GM12878 (cell line): ENCODE measurements at regions not wholly inside any gene's neighbourhood (a gene's known extent, or its start where the extent isn't known, plus 50 kb on each side); places are given as distances from the start of the nearest gene placed in this dataset.

Source experiments
- ATAC-seq: fragments of 200-7000 bp; cut with Tn5 transposase; 3 replicates; pipeline ENCODE4 v1.9.1; 2020; ENCODE audit warnings: mild to moderate bottlenecking, moderate library complexity
- BruUV-seq: library from RNA; stranded (reverse); fragments of 400-500 nt; replicated peaks from 2 replicates; lab custom pipeline; 2021; lab: Mats Ljungman, UMichigan
- CTCF ChIA-PET: fragments of 300-600 bp; sonication (Branson Sonifier 250); formaldehyde crosslinking; extraction: SDS; loops from one replicate; lab custom pipeline; 2021; ENCODE audit warnings: inconsistent platforms; lab: Yijun Ruan, JAX
- POLR2A ChIA-PET: fragments of 350-600 bp; formaldehyde crosslinking; extraction: SDS; loops from one replicate; lab custom pipeline; 2021; ENCODE audit warnings: inconsistent platforms; lab: Charles Lee
- RAD21 ChIA-PET: fragments of 300-600 bp; sonication (Branson Sonifier 250); formaldehyde crosslinking; loops from one replicate; lab custom pipeline; 2023; ENCODE audit warnings: antibody characterized with exemption; ENCODE audit not compliant: unreplicated experiment; lab: Charles Lee
- SMC1A ChIA-PET: fragments of 300-600 bp; sonication (Branson Sonifier 250); formaldehyde crosslinking; loops from one replicate; lab custom pipeline; 2023; ENCODE audit not compliant: unreplicated experiment, uncharacterized antibody; lab: Charles Lee
- DNase-seq: peaks from one replicate; pipeline ENCODE4 v3.0.0-alpha.2; 2011; ENCODE audit warnings: low read depth, low spot score
- FAIRE-seq: peaks from 3 replicates; lab custom pipeline; 2011; peaks lifted over from hg19 to GRCh38; lab: Jason Lieb, UNC
- H2AFZ ChIP-seq: 2 replicates; pipeline ENCODE4 v1.6.0; 2011; ENCODE audit warnings: low read depth, low read length, control low read depth; ENCODE audit not compliant: control insufficient read depth
- H3K27ac ChIP-seq: 2 replicates; pipeline ENCODE4 v1.5.1; 2011; ENCODE audit warnings: control low read depth; ENCODE audit not compliant: control insufficient read depth, insufficient read depth
- H3K27me3 ChIP-seq, 2 experiments: replicated peaks in 1 of 2; 2 replicates each; pipeline versions ENCODE4 v1.6.0 to v1.6.1; 2011; ENCODE audit warnings: low read length in 1 of 2; ENCODE audit not compliant: control insufficient read depth in 2 of 2, insufficient read depth in 2 of 2
- H3K36me3 ChIP-seq, 2 experiments: 2 replicates each; pipeline ENCODE4 v1.5.1; 2011; ENCODE audit warnings: low read length in 1 of 2; ENCODE audit not compliant: control insufficient read depth in 2 of 2, insufficient read depth in 2 of 2
- H3K4me1 ChIP-seq: 2 replicates; pipeline ENCODE4 v1.6.1; 2011; ENCODE audit warnings: mild to moderate bottlenecking, low read length, moderate library complexity, mixed read lengths; ENCODE audit not compliant: control insufficient read depth, insufficient read depth
- H3K4me2 ChIP-seq: 2 replicates; pipeline ENCODE4 v1.6.0; 2011; ENCODE audit warnings: control low read depth; ENCODE audit not compliant: control insufficient read depth, insufficient read depth
- H3K4me3 ChIP-seq: fragments of 200-600 bp; sonication (generic); 2 replicates; pipeline ENCODE4 v1.5.1; 2016
- H3K79me2 ChIP-seq: 2 replicates; pipeline ENCODE4 v1.6.0; 2011; ENCODE audit warnings: low read length; ENCODE audit not compliant: control insufficient read depth, insufficient read depth
- H3K9ac ChIP-seq: 2 replicates; pipeline ENCODE4 v1.8.0; 2011; ENCODE audit warnings: low read length, control low read depth, mixed read lengths; ENCODE audit not compliant: control insufficient read depth, insufficient read depth
- H3K9me3 ChIP-seq: replicated peaks from 3 replicates; pipeline ENCODE4 v1.5.1; 2011; ENCODE audit warnings: mild to moderate bottlenecking, low read length; ENCODE audit not compliant: control insufficient read depth, insufficient read depth
- H4K20me1 ChIP-seq: 2 replicates; pipeline ENCODE4 v1.6.0; 2011; ENCODE audit not compliant: control insufficient read depth, insufficient read depth
- CHD1 ChIP-seq: IDR thresholded peaks from 2 replicates; pipeline ENCODE4 v1.6.1; 2012; ENCODE audit warnings: low read depth, low read length, improper control_type of control experiment
- EED ChIP-seq: sonication (generic); IDR thresholded peaks from 2 replicates; pipeline ENCODE4 v1.6.1; 2016; ENCODE audit warnings: antibody characterized with exemption, low read depth
- ESRRA ChIP-seq: IDR thresholded peaks from 2 replicates; pipeline ENCODE4 v1.6.1; 2012; ENCODE audit warnings: mild to moderate bottlenecking, low read length, improper control_type of control experiment
- EZH2 ChIP-seq: IDR thresholded peaks from 2 replicates; pipeline ENCODE4 v1.6.1; 2012; ENCODE audit warnings: low read depth, mild to moderate bottlenecking, control low read depth, inconsistent platforms, low read length, borderline replicate concordance; ENCODE audit not compliant: control insufficient read depth
- HCFC1 ChIP-seq: fragments of 150-350 bp; IDR thresholded peaks from 2 replicates; pipeline ENCODE4 v1.6.1; 2014; ENCODE audit warnings: low read length
- HSF1 ChIP-seq: fragments of 150-350 bp; IDR thresholded peaks from 2 replicates; pipeline ENCODE4 v1.6.1; 2014; ENCODE audit warnings: mild to moderate bottlenecking, low read depth, low read length
- IRF5 ChIP-seq: fragments of 450-650 bp; IDR thresholded peaks from 2 replicates; pipeline ENCODE4 v1.6.1; 2017; ENCODE audit warnings: borderline replicate concordance
- KAT2A ChIP-seq: conservative IDR thresholded peaks from 2 replicates; pipeline ENCODE4 v1.6.1; 2011; ENCODE audit warnings: low read depth, low read length; ENCODE audit not compliant: control insufficient read depth
- MEF2B ChIP-seq: fragments of 450-650 bp; IDR thresholded peaks from 2 replicates; pipeline ENCODE4 v1.6.1; 2018; ENCODE audit warnings: mild to moderate bottlenecking, moderate library complexity; ENCODE audit not compliant: partially characterized antibody, poor library complexity, severe bottlenecking
- NRF1 ChIP-seq: conservative IDR thresholded peaks from 2 replicates; pipeline ENCODE4 v1.6.1; 2011; ENCODE audit warnings: mild to moderate bottlenecking, low read depth, low read length, improper control_type of control experiment
- RB1 ChIP-seq: fragments of 450-650 bp; formaldehyde crosslinking; IDR thresholded peaks from 2 replicates; pipeline ENCODE4 v1.6.1; 2017; ENCODE audit warnings: mild to moderate bottlenecking, borderline replicate concordance
- RBBP5 ChIP-seq: fragments of 200-600 bp; sonication (generic); conservative IDR thresholded peaks from 2 replicates; pipeline ENCODE4 v1.6.1; 2016
- RELA ChIP-seq: fragments of 450-650 bp; IDR thresholded peaks from 2 replicates; pipeline ENCODE4 v1.8.0; 2014; ENCODE audit warnings: borderline replicate concordance; ENCODE audit not compliant: partially characterized antibody
- RUNX3 ChIP-seq: IDR thresholded peaks from 2 replicates; pipeline ENCODE4 v1.6.1; 2012; ENCODE audit warnings: low read length, inconsistent platforms
- SIN3A ChIP-seq: IDR thresholded peaks from 2 replicates; pipeline ENCODE4 v1.6.1; 2012; ENCODE audit warnings: low read depth, low read length, improper control_type of control experiment
- SMAD5 ChIP-seq: IDR thresholded peaks from 2 replicates; pipeline ENCODE4 v1.6.1; 2016; ENCODE audit warnings: antibody characterized with exemption, low read depth
- SUZ12 ChIP-seq: fragments of 200-600 bp; sonication (generic); IDR thresholded peaks from one replicate; pipeline ENCODE4 v1.6.1; 2018; ENCODE audit warnings: antibody characterized with exemption, mild to moderate bottlenecking; ENCODE audit not compliant: unreplicated experiment
- TCF3 ChIP-seq: IDR thresholded peaks from 2 replicates; pipeline ENCODE4 v1.6.1; 2012; ENCODE audit warnings: low read depth, mild to moderate bottlenecking, low read length, borderline replicate concordance; ENCODE audit not compliant: insufficient read depth
- WRNIP1 ChIP-seq: IDR thresholded peaks from 2 replicates; pipeline ENCODE4 v1.6.1; 2011; ENCODE audit warnings: low read depth, low read length, improper control_type of control experiment, borderline replicate concordance
- ZZZ3 ChIP-seq: IDR thresholded peaks from 2 replicates; pipeline ENCODE4 v1.6.1; 2011; ENCODE audit warnings: low read depth; ENCODE audit not compliant: control insufficient read depth, insufficient read length
- WGBS: methylation state at CpG from one replicate; pipeline ENCODE4 v1.1.6; 2016; ENCODE audit warnings: low lambda C conversion rate; ENCODE audit not compliant: insufficient replicate concordance, insufficient coverage; ENCODE audit errors: missing lambda C conversion rate; 5-methylcytosine and 5-hydroxymethylcytosine counted together
- in situ Hi-C: fragments of 300-500 bp; cut with MboI; formaldehyde crosslinking; loops from 9 replicates; pipeline ENCODE4 v1.14.3; 2018; ENCODE audit warnings: mixed read lengths
- intact Hi-C: fragments of 100-400 bp; cut with micrococcal nuclease; formaldehyde crosslinking; loops from one replicate; pipeline ENCODE4 v1.14.2; 2022; ENCODE audit not compliant: unreplicated experiment

GRCh38 chr19:34575206-34575605 is 93.6 kb downstream of the WTIP start:
- RAD21 ChIA-PET, result no interaction called here
- Histone ChIP-seq H2AFZ (no peak overlapping the region), H3K4me2 (no peak overlapping the region), H3K9me3 (no peaks in the 10 kb centered on the region; the same call in 2 of the 3 replicates), H3K79me2 (no peaks in the 10 kb centered on the region), H3K36me3 (no peaks in the 10 kb centered on the region), H3K4me1 (no peaks in the 10 kb centered on the region), H3K9ac (no peak overlapping the region), H3K27ac (no peak overlapping the region), H4K20me1 (no peaks in the 10 kb centered on the region), H3K4me3 (no peak overlapping the region), H3K27me3 (no peaks in the 10 kb centered on the region)
- SMC1A ChIA-PET, result no interaction called here
- BruUV-seq, result no TSS peak
- TF ChIP-seq CHD1, result no peak
- TF ChIP-seq ZZZ3, result no peak
- TF ChIP-seq RUNX3, result no peak
- no peak for TF ChIP-seq ESRRA
- TF ChIP-seq EED, result no peak
- no peak for TF ChIP-seq HSF1
- TF ChIP-seq RBBP5, result no peak
- no peak for TF ChIP-seq NRF1
- no peak for TF ChIP-seq SIN3A
- no peak for TF ChIP-seq EZH2
- TF ChIP-seq TCF3, result no peak
- no peak for TF ChIP-seq WRNIP1
- TF ChIP-seq HCFC1, result no peak
- no peak for TF ChIP-seq IRF5
- TF ChIP-seq KAT2A, result no peak
- no peak for TF ChIP-seq RELA
- TF ChIP-seq RB1, result no peak
- no peak for TF ChIP-seq MEF2B
- no peak for TF ChIP-seq SMAD5
- no peak for TF ChIP-seq SUZ12
- intact Hi-C loops, result no loop called here
- in situ Hi-C loops, result no loop called here
- CTCF ChIA-PET, result no interaction called here
- no peak for FAIRE-seq
- ATAC-seq, result no peak
- POLR2A ChIA-PET, result no interaction called here
- WGBS, result 70% methylated on average over 20 of the region's 20 CpGs
- DNase-seq, result no peak
